IPS-NIHi11 (cell line): ENCODE measurements at regions not wholly inside any gene's neighbourhood (a gene's known extent, or its start where the extent isn't known, plus 50 kb on each side); places are given as distances from the start of the nearest gene placed in this dataset.
A peak's percentile ranks its signal among the peaks of the same experiment; 100 is the strongest.

ENCODE experiments used
- DNase-seq: peaks from one replicate; pipeline ENCODE4 v3.0.0; 2012; ENCODE audit warnings: mixed read lengths, low spot score

DNA sequence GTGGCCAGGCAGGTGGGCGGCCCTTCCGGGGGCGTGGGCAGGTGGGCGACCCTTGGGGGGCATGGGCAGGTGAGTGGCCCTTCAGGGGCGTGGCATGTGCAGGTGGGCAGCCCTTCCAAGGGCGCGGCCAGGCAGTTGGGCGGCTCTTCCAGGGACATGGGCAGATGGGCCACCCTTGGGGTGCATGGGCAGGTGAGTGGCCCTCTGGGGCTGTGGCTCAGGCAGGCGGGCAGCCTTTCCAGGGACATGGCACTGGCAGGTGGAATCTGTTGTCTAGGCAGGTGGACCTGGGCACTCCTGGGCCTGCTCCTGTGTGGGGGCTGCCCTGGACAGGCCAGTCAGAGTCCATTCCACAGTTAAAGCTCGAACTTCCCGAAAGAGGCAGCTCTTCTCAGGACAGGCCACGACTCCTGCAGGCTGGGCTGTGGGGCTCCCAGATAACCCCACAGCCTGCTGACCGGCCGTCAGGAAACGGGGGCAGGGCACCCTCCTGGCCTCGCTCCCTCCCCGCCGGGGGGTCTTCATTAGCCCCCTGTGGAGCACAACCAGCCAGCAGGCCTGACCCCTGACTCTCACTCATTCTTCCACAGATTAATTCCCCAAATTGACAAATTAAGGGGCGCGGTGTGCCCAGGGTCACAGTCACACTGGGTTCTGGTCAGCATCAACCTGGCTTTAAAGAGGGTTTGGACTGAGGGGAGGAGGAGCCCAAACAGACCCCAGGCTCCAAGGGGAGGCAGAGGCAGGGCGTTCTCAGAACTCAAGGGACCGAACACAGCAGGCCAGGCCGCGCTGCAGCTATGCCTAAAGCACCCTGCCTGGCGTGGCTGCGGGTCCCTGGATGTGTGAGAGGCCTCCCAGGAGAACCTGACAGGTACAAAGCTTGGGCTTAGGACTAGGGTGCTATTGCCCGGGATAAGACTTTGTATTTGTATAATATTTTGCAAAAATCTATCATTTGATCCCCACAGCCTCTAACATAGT is 130.0 kb downstream of the DLL1 start:
- DNase-seq, result no peak

DNA sequence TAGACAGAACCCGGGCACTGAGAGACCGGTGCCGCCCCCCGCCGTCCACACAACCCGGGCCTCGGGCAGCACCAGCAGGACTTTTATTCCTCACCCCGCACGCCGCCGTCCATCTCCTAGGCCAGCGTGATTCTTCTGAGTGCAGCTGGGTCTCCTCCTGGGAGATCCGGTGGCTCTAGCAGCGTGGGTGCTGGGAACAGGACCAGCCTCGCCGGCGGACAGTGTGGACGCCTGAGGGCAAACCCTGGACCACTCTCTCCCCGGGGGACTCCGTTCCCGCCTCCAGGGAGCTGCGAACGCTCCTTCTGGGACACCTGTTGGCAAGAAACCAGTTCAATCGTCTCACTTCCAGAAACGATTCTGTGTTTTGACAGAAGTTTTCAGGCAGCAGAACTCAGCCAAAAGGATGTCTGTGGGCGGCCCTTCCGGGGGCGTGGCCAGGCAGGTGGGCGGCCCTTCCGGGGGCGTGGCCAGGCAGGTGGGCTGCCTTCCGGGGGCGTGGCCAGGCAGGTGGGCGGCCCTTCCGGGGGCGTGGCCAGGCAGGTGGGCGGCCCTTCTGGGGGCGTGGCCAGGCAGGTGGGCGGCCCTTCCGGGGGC is 130.7 kb downstream of the DLL1 start:
- DNase-seq, result no peak

DNA sequence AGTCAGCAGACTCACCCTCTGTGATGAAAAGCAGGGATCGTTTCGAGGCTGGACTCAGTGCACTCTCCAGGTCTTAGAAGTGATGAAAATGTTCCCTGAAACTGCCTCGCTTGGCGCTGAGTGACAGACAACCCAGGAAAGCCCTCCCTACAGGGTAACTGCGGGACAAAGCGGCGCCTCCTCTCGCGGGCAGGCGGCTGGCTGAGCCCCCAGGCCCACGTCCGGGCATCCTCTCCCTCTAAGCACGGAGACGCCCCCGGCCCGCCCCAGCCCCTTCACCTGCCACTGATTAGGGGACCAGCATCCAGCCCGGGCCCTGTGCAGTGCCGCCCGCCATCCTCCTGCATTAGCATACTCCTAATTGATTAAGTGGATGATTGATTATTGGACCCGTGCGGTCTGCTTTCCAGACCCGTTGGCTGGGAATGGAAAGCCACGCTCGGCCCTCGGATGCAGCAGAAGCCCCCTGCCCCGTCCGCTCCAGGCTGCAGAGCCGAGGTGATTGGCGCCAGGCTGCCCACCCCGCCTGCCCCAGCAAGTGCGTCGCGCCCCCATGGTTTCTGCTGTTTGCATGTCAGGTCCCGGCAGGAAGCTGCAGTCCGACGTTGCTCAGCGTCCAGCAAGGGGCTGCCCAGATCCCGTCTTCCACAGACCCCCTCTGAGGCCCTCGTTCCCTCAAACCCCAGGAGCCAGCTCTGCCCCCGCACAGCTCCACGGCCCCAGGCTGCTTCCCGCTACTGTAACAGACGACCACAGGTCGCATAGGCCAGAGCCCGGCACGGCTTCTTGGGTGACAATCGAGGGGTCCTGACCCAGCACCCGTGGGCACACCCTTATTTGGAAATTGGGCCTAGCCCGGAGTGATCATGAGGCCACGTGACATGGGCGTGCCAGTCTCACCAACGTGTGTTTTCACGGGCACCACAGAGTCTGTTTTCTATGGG is 131.6 kb downstream of the DLL1 start:
- no peak for DNase-seq

DNA sequence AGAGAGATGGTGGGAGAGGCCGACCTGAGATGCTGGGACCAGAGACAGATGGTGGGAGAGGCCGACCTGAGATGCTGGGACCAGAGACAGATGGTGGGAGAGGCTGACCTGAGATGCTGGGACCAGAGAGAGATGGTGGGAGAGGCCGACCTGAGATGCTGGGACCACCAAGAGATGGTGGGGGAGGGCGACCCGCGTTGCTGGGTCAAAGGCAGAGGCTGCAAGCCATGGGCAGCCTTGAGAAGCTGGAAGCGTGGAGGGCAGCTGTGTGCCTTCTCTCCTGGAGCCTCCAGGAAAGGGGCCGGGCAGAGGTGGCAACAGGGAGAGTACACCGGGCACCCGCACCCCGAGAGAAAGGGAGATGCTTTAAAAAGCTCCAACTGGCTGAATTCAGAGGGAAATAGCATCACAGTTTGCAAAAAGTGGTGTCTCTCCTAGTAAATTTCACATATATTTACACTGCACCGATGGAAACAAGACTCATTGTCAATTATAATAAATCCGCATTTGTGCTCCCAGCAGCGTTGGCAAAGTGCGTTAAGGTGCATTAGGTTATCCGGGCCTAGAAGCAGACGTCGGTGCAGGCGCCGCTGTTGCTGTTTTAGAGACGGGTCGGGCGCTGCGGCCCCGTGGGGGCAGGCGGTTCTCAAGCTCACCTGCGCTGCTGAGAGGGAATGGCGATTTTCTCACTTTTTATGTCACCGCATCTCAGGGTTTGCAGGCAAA is 132.4 kb downstream of the DLL1 start:
- no peak for DNase-seq

DNA sequence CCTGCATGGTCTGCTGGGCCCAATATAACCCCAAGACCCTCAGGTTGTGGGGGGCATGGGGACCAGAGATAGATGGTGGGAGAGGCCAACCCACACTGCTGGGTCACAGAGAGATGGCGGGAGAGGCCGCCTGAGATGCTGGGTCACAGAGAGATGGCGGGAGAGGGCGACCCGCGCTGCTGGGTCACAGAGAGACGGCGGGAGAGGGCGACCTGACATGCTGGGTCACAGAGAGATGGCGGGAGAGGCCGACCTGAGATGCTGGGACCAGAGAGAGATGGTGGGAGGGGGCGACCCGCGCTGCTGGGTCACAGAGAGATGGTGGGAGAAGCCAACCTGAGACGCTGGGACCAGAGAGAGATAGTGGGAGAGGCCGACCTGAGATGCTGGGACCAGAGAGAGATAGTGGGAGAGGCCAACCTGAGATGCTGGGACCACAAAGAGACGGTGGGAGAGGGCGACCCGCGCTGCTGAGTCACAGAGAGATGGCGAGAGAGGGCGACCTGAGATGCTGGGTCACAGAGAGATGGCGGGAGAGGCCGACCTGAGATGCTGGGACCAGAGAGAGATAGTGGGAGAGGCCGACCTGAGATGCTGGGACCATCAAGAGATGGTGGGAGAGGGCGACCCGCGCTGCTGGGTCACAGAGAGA is 133.2 kb downstream of the DLL1 start:
- DNase-seq, result no peak

DNA sequence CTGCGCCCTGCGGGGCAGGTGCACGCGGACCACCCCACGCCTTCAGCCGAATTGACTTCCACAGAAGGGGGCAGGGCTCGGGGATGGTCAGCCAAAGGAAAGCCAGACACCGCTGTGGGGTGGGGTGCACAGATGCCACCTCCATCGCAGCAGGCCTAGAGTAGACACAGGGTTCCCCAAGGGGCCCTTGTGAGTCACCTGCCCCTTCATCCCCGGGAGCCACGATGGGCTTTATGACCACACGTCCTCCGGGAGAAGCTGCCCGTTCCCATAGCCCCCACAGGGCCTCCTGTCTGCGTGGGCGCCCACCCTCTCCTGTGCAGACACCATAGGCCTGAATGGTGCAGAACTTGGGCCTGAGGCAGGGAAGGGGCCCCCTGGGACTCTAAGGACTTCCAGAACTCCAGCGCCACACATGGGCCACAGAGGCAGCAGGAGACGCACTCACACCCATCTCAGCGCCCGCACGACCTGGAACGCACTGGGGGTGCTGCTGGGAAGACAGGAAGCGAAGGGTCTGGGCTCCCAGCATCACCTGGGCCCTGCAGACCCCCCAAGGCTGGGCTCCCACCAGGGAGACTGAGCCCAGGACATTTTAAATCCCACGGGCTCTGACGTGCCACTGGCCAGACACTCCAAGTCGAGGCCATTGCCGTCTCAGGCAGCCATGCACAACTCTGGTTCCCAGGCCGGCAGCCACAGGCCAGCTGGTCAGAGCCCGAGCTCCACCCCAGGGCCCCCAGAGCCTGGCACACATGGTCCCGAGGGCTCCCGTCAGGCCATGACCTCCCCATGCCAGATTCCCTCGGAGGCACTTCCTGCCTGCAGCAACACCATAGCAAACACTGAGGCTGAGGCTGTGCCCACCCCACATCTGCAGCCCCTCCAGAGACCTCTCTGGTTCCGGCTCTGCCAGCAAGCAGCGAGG is 134.2 kb downstream of the DLL1 start:
- no peak for DNase-seq

DNA sequence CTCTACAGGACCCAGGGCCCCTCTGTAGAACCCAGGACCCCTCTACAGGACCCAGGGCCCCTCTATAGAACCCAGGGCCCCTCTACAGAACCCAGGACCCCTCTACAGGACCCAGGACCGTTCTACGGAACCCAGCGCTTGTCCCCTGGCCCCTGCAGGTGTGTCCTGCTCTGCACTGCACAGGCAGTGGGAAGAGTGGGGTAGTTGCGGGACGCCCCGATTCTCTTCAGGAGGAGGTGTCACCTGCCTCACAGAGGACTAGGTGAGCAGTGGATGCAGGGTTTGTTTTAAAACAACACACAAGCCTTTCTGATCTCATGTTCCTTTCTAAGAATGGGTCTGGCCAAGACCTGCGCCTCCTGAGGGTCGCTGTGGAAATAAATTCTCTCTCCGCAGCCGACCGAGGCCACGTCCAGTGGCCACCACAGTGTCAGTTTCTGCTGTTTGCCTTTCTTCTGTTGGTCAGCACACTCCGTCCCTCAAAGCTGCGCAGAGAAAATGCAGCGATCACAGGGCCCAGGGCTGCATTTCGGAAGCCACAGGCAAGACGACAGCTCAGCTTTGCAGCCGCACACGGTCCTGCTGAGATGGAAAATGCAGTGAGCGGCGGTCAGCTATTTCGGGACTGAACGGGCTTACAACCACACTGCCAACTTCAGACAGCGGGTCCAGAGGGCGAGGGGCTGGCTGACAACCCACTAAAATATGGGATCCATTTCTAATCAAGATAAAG is 135.2 kb downstream of the DLL1 start:
- no peak for DNase-seq

DNA sequence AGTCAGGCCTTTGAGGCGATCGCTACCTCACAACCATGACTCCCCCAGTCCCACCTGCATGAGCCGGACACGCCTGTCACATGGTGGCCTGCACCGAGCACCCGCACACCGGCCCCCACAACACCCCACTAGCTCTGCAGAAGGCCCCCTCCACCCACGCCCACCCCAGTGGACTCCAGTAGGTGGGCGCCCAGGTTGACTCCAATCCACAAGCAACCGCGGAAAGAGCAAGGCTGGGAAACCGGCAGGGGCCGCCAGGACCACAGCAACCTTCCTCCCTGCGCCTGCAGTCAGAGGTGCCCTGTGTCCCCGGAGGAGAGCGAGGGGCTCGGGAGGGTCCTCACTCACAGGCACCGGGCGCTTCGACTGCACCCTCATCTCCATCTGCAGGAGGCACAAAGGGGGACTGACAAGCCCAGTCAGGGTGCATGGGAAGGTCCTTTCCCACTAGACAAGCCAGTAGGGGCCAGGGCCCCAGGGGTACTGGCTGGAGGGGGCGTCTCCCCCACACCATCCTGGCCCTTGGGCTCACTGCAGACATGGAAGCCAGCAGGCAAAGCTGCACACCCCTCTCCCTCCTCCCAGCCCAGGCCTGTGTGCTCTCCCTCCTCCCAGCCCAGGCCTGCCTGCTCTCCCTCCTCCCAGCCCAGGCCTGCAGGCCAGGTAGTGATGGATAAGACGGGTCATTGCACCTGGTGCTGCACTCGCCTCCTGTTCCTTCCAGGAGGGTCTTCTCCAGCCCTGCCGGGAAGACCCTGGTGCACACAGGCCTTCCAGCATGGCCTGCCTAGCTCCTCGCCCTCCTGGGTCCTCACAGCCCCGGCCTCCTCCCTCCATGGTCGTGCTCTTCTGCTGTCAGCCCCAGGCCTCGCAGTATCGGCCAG is 137.2 kb downstream of the DLL1 start:
- DNase-seq, result no peak

DNA sequence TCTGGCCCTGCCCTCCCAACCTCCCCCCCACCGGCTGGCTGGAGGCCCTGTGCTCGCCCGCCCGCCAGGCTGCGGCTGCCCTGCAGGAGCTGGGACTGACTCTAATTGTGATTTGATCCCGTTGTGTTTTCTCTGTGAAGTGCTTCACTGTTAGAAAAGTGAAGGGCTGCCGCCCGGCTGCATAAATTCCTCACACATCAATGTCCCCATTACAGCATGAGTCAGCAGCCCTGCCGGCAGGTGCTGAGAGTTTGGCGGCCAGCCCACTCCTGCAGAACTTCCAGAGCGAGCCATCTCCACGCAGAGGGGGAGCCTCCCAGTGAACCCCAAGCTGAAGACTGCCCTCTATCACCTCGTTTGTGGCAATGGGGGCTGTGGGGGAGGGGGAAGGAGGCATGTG is 137.9 kb downstream of the DLL1 start:
- peak; percentile 72 for DNase-seq

DNA sequence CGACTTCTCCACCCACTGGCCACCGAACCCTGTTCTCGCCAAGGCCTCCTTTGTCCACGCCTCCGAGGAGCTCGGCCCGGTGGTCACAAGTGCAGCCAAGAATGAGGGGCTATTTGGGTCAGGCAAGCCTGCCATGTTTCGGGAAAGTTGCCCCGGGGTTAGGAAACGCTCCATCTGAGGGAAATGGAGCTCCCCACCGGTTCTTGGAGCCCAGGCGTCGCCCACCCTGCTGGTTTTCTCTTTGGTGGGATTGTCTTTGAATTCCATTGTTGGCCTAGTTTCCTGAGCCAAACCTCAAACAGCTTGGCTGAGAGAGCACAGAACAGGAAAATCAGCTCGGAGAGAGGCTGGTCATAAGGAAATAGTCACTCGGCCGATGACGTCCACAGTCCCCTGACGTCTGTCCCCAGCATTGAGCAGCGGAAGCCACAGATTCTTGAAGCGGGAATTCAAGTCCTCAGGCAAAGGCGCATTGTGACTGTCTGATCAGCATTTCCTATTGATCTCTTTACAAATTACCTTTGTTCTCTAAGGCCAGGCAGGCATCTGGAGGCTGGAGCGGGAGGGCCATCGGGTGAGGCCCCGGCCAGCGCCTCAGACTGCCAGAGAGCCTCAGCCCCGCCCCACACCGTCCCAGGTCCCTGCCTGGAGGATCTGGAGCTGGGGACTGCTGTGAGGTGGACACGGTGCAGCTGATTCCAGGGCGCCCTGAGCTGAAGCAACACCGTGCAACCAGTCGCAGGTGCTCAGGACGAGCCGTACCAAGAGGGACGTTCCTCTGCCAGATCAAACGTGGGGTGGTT is 138.6 kb downstream of the DLL1 start:
- no peak for DNase-seq

DNA sequence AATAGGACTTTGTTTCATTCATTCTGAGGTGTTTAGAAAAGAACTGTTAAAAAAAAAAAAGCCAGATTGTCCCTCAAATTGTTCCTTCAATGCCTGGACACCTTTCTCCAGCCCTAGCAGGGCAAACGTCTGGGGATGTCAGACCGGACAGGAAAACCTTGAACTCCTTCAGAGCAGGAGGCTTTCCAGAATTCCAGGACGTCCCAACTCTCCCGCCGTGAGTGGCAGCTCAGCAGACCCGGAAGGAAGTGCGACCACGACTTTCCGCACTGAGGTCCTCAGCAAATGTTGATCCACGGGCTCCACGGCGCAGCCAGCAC is 139.1 kb downstream of the DLL1 start:
- DNase-seq, result no peak

DNA sequence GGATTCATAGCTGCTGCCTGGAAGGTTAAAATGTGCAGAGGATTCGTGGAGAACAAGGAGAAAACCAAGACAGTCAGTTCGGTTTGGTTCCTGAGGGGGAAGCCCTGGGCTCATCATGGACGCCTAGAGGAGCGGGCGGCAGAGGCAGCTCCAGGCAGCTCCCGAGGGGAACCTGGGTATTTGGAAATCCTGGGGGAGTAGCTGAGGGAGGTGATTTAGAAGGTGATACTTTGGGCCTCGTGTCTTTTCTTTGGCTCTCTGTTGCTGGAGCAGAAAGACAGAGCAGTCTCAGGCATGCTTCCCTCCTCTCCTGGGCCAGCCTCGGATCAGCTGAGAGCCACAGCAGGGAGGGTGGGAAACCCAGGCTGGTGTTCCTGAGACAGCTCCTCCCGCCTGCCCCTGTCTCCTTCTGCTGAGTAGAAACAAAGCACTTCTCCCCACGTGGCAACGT is 139.5 kb downstream of the DLL1 start:
- DNase-seq, result no peak

DNA sequence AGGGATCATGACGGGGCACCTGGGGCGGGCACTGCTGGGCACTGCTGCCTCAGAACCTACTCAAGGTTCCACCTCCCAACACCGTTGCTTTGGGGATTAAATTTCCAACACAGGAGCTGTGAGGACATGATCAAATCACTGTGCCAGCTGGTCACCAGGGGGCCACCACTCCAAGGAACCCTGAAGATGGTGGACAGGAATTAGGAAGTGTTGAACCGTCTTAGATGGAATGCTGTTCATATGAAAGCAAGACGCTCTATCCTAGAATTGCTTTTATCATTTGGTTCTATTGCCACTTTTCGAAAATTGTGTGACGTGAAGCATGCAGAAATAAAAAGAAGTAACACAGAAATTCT is 140.3 kb downstream of the DLL1 start:
- no peak for DNase-seq

DNA sequence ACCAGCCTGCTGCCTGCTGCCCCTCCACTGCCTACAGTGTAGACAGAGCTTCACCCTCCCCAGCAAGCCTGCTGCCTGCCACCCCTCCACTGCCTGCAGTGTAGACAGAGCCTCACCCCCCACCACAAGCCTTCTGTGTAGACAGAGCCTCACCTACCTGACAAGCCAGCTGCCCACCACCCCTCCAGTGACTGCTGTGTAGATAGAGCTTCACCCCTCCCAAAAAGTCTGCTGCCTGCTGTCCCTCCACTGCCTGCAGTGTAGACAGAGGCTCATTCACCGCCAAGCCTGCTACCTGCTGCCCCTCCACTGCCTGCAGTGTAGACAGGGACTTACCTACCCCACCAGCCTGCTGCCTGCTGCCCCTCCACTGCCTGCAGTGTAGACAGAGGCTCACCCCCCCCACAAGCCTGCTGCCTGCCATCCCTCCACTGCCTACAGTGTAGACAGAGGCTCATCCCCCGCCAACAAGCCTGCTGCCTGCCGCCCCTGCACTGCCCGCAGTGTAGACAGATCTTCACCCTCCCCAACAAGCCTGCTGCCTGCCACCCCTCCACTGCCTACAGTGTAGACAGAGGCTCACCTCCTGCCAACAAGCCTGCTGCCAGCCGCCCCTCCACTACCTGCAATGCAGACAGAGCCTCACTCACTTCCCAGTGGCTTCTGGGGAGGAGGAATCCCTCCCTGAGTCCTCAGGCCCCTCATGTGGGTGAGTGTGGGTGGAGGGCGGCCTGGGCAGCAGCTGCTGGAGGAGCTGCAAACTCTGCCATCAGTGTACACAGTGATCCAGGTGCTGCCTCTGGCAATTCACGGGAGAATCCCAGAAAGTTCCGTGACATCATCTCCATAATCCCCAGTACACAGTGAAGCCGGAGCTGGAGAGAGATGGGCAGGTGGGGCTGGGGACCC is 140.9 kb downstream of the DLL1 start:
- no peak for DNase-seq

DNA sequence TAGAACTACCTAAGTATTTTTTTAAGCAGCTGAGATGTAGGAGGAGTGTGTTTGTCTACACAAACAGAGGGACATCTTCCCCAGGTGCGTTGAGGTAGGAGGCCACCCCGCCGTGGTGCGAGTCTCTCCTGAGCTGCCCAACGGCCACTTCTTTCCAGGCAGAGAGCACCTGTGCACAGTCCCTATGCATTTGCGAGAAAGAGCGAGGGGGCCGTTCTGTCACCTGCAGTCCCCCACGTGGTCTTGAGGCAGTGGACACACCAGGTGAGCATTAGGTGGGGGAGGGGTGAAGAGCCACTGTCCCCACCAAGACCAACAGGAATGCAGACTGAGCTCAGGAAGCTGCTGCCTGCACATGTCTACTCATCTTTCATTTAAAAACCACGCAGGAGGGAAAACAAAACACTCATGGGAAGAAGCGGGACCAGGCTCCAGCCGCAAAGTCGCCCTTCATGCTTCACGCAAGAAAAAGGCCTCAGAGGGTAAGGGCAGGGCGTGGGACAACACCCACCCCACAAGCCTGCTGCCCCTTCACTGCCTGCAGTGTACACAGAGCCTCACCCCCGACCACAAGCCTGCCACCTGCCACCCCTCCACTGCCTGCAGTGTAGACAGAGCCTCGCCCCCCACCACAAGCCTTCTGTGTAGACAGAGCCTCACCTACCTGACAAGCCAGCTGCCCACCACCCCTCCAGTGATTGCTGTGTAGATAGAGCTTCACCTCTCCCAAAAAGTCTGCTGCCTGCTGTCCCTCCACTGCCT is 142.0 kb downstream of the DLL1 start:
- no peak for DNase-seq
